D721Med (cell line): ENCODE measurements at regions not wholly inside any gene's neighbourhood (a gene's known extent, or its start where the extent isn't known, plus 50 kb on each side); places are given as distances from the start of the nearest gene placed in this dataset.

Source experiments
- DNase-seq: peaks from one replicate; pipeline ENCODE4 v3.0.0; 2011; ENCODE audit warnings: low spot score; ENCODE audit not compliant: insufficient read length
- FAIRE-seq: peaks from 2 replicates; lab custom pipeline; 2011; peaks lifted over from hg19 to GRCh38; lab: Jason Lieb, UNC
- CTCF ChIP-seq: IDR thresholded peaks from 2 replicates; pipeline ENCODE4 v1.5.1; 2012; ENCODE audit warnings: mild to moderate bottlenecking, control low read depth; ENCODE audit not compliant: insufficient read depth; ENCODE audit errors: missing control alignments

GRCh38 chr15:53331328-53332190 lies 427.9 kb downstream of the WDR72 start:
- DNase-seq = no peak
- no peak for TF ChIP-seq CTCF
- no peak for FAIRE-seq

- no peak for DNase-seq
- no peak for TF ChIP-seq CTCF
- no peak for FAIRE-seq
Measured at GRCh38 chr15:53328341-53328740, 431.1 kb downstream of the WDR72 start.

GRCh38 chr15:53324061-53324460 lies 435.4 kb downstream of the WDR72 start:
- TF ChIP-seq CTCF = no peak
- no peak for DNase-seq
- no peak for FAIRE-seq

GRCh38 chr15:53323191-53323590 lies 436.3 kb downstream of the WDR72 start:
- no peak for TF ChIP-seq CTCF
- FAIRE-seq (no peak), DNase-seq (no peak)

- no peak for TF ChIP-seq CTCF
- FAIRE-seq (no peak), DNase-seq (no peak)
Measured at GRCh38 chr15:53320816-53321215, 438.6 kb downstream of the WDR72 start.

- DNase-seq = no peak
Measured at GRCh38 chr15:53312707-53313106, 446.8 kb downstream of the WDR72 start.

More at GRCh38 chr15:53312707-53313106, 446.8 kb downstream of the WDR72 start:
- TF ChIP-seq CTCF = no peak
- no peak for FAIRE-seq
